Fibroblast of skin of left biceps (primary cell): ENCODE measurements at regions not wholly inside any gene's neighbourhood (a gene's known extent, or its start where the extent isn't known, plus 50 kb on each side); places are given as distances from the start of the nearest gene placed in this dataset.

ENCODE experiments used
- DNase-seq, 2 experiments: peaks; one replicate each; pipeline ENCODE4 v3.0.0-alpha.2; 2013; ENCODE audit warnings: low read depth in 2 of 2

GRCh38 chr17:71909155-71909554 is 211.7 kb upstream of the SOX9 start:
- no peak for DNase-seq

DNA sequence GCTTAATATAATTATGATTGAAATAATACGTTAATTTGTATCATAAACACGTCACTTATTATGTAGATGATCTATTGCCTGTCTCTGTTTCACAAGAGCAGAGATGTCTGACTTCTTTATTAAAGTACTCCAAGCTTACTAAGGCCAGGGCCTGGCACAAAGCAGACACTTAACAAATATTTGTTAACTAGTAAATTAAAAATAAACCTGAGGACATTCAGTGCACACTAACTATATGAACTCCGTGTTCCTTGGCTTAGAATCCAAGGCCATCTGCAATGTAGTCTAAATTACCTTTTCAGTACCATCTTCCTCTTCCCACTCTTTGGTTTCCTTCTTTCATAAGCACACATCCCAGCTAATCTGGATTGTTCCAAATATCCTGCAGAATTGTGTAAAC is 210.8 kb upstream of the SOX9 start:
- DNase-seq, result no peak

DNA sequence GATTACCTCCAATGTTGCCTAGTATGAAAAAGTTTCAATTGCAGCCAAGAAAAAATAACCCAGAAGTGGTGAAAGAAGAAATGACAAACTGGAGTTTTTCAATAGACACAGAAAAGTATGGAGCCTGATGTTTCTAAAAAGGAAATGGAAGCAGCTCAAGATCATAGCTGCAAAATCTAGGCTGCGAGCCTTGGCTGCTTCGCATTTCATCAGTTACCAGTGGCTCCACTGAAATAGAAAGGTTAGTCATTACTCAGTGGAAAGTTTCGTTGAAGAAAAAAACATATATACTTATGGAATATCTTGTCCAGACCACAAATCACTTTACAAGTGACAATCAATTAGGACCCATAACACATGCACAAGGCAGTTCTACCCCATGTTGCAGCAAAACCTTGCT is 206.8 kb upstream of the SOX9 start:
- no peak for DNase-seq

GRCh38 chr17:71914812-71915211 is 206.0 kb upstream of the SOX9 start:
- no peak for DNase-seq

DNA sequence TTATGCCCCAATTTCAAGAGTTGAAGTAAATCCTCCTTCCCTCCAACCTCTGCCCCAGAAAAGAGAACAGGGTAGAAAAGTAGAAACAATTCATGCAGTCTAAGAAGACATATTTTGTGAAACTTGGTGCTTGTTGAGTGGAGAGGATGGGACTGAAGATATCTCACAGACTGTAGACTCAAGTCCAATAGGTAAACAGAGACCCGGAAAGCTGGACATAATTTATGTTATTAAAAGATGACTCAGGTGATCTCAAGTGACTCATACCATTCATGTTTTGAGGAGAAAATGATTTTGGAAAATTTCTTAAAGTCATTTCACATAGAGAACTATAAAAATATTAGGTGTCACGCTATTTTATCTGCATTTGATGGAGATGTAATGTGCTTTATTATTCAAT is 203.1 kb upstream of the SOX9 start:
- no peak for DNase-seq

DNA sequence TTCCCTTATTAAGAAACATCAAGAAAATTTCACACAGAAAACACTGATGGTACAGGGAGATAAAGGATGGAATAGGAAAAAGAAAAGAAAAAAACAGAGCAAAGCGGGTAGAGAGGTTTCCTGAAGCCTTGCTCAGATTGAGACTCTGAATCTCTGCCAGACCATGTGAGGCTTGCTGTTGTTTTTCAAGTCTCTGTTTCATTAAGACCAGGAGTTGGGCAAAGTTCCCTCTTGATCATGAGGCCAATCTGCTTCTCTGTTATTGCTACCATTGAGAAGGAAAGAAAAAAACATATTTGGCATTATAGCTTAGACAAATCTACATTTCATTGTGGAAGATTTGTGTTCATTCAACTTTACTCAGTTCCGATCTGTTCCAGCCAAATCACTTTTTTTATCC is 201.6 kb upstream of the SOX9 start:
- DNase-seq, result no peak

- DNase-seq, result no peak
Measured at GRCh38 chr17:71919896-71920295, 200.9 kb upstream of the SOX9 start.

- no peak for DNase-seq
Measured at GRCh38 chr17:71921796-71922195, 199.0 kb upstream of the SOX9 start.

DNA sequence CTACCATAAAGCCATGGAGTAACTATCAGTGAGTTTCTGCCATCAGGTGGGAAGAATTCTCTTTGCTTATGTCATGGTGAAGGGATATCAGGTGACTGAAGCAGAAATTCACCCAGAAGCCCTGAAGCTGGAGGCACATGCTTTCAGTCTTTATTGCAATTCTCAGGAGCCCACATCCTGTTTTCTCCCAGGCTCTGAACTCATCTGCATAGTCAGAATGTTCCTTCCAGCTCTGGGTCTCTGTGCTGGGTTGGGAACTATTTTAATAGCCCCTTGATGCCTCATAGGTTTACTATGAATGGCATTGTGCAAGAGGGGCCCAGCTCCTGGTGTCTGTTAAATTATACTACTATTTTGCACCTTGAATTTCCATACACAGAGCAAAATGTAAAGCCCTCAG is 198.4 kb upstream of the SOX9 start:
- DNase-seq, result peak; percentile 64 to 65

DNA sequence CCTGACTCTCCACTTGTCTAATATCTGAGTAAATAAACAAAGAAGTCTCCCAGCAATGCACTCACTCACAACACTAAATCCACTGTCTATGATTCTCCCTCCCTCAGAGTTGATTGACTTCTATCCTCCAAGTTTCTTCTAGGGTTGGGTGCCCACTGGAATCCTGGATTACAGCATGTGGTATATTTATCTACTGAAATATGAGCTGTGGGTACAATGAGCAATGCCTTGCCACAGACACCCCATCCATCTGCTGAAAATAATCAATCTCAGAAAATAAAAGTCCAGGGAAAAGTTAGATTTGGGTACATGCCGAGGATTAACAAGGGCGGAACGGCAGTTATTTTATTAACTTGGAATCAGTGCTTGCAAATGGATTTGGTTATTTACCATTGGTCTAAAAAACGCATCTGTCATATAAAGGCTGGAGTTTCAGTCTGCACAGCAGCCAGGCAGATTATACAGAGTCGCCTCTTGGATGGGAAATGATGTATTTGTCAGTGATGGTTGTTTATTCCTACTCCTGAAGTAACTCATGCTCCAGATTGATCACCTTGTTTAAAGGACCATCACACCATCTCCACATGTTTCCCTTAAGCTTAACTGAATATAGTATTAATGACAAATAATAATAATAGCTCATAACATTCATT is 193.9 kb upstream of the SOX9 start:
- DNase-seq, result no peak

GRCh38 chr17:71933306-71933705 is 187.5 kb upstream of the SOX9 start:
- DNase-seq, result no peak

DNA sequence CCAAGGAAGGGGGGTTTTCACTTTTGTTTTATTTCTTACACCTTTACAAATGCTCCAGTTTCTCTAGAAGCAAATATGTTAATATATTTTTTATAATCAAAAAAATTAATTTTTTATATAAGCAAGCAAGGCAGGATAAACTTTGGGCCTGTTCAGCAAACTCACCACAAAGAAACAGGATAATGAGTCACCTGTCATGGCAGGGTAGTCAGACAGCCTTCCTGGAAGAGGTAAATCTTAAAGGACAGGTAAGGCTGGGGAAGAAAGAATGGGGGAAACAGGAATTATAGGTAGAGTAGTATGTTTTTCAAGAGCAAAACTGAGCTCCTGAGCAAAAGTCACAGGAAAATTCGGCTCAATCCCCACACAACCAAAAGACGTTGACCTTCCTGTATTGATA is 186.3 kb upstream of the SOX9 start:
- no peak for DNase-seq

- no peak for DNase-seq
Measured at GRCh38 chr17:71935341-71935740, 185.5 kb upstream of the SOX9 start.

DNA sequence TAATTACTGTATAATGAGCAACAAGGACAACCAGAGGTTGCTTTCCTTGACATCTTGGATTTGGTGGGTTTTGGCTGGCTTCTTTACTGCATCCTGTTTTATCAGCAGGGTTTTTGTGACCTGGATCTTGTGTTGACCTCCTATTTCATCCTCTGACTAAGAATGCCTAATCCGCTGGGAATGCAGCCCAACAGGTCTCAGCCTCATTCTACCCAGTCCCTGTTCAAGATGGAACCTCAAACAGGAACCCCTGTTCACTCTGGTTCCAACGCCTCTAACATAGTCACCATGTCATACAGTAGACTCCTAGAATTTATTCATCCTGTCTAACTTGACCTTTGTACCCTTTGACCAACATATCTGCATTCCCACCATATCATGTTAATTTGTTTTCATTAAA is 183.8 kb upstream of the SOX9 start:
- DNase-seq, result no peak

DNA sequence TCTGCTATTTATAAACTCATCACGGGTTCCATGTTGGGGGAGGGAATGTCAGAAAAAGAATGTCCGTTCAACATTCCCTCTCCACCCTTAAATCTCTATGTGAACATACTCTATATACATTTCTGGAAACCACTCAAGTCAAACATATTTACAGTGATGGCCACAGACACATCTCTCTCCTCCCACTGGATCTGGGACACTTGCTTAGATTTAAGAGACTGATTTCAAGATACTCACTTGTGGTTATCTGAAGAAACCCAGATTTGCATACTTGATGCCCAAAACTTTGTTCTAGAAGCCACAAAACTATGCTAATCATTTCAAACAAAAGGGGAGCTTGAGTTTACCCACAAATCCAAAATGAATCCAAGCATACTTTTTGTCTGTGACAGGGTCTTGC is 182.9 kb upstream of the SOX9 start:
- peak; percentile 18 to 20 for DNase-seq

GRCh38 chr17:71938340-71939010 is 182.3 kb upstream of the SOX9 start:
- no peak for DNase-seq

GRCh38 chr17:71941920-71942319 is 178.9 kb upstream of the SOX9 start:
- no peak for DNase-seq

GRCh38 chr17:71942626-71943025 is 178.2 kb upstream of the SOX9 start:
- DNase-seq, result no peak

GRCh38 chr17:71948703-71949422 is 172.0 kb upstream of the SOX9 start:
- DNase-seq, result no peak

DNA sequence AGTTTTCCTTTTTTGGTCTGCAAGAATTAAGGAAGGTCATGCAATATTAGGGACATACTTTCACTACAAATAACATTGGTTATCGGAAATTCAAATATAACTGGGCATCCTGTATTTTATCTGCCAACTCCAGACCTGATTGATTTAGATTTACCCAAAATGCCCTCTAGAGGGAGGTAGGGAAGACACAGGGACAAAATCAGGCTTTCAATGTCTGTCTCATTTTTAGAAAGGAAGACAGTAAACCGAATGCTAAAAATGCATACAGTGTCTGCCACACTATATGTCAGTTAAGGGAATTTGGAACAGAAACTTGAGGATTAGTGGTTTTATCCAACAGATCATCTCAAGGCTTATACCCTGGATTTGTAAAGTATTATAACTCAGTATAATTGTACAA is 161.7 kb upstream of the SOX9 start:
- no peak for DNase-seq

GRCh38 chr17:71963351-71963750 is 157.5 kb upstream of the SOX9 start:
- DNase-seq, result no peak

- DNase-seq, result no peak
Measured at GRCh38 chr17:71963791-71964190, 157.0 kb upstream of the SOX9 start.

- no peak for DNase-seq
Measured at GRCh38 chr17:71964559-71964958, 156.3 kb upstream of the SOX9 start.
